Progenitor cell of endocrine pancreas (in vitro differentiated cells): ENCODE measurements at regions not wholly inside any gene's neighbourhood (a gene's known extent, or its start where the extent isn't known, plus 50 kb on each side); places are given as distances from the start of the nearest gene placed in this dataset.
"Not testable (repeated sequence)": the region's sequence is repeated elsewhere in the genome, so short reads cannot be mapped to it uniquely, and the experiment has no call there.

Source experiments
- DNase-seq: peaks from one replicate; pipeline ENCODE4 v3.0.0; 2021; ENCODE audit warnings: low spot score; ENCODE audit not compliant: unreplicated experiment
- H3K27ac Mint-ChIP-seq: 2 replicates; pipeline ENCODE4 v1.8.0; 2021; ENCODE audit warnings: mild to moderate bottlenecking, moderate library complexity, mixed read lengths
- H3K27me3 Mint-ChIP-seq: 2 replicates; pipeline ENCODE4 v1.8.0; 2021; ENCODE audit warnings: mixed read lengths
- H3K36me3 Mint-ChIP-seq: 2 replicates; pipeline ENCODE4 v1.8.0; 2022; ENCODE audit warnings: mixed read lengths; ENCODE audit not compliant: insufficient read depth
- H3K4me1 Mint-ChIP-seq: 2 replicates; pipeline ENCODE4 v1.8.0; 2021; ENCODE audit warnings: low read depth, mixed read lengths
- H3K4me3 Mint-ChIP-seq: 2 replicates; pipeline ENCODE4 v1.8.0; 2021; ENCODE audit warnings: low read depth, mild to moderate bottlenecking, moderate library complexity, mixed read lengths
- H3K9me3 Mint-ChIP-seq: 2 replicates; pipeline ENCODE4 v1.8.0; 2021; ENCODE audit warnings: low read depth, mixed read lengths
- TF ChIP-seq, protein P1 (sequence below): fragments of 200-600 bp; sonication (generic); IDR thresholded peaks from one replicate; pipeline ENCODE4 v1.5.0; 2021; ENCODE audit warnings: antibody characterized with exemption, mild to moderate bottlenecking; ENCODE audit not compliant: unreplicated experiment

DNA sequence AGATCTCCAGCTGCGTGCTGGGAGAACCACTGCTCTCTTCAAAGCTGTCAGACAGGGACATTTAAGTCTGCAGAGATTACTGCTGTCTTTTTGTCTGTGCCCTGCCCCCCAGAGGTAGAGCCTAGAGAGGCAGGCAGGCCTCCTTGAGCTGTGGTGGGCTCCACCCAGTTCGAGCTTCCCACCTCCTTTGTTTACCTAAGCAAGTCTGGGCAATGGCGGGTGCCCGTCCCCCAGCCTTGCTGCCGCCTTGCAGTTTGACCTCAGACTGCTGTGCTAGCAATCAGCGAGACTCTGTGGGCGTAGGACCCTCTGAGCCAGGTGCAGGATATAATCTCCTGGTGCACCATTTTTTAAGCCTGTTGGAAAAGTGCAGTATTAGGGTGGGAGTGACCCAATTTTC is 128.6 kb downstream of the ACTR3 start:
- H3K36me3 Mint-ChIP-seq, DNase-seq, H3K9me3 Mint-ChIP-seq, H3K4me1 Mint-ChIP-seq, H3K27ac Mint-ChIP-seq, H3K27me3 Mint-ChIP-seq, H3K4me3 Mint-ChIP-seq: not testable (repeated sequence)

DNA sequence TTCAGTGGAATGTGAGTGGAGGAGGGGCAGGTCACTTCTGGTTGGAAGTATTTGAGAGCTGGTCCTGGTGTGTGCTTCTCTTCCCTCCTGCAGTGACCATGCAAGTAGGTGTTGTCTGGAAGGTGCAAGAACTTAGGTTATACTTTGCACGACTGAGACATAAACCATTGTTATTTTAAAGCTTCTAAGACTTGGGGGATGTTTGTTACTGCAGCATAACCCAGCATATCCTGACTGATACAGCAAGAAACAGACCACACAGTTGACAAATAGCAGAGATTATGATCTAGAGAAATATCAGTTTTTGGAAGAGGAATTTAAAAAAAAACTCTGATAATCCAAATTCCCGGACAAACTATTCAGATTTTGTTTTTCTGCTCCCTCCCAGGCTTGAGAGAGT is 130.8 kb downstream of the ACTR3 start:
- Mint-ChIP-seq H3K27me3 (no peaks in the 10 kb centered on the region), H3K9me3 (peaks cover 8% of the 10 kb centered on the region), H3K4me3 (no peak overlapping the region), H3K27ac (no peak overlapping the region), H3K4me1 (no peaks in the 10 kb centered on the region), H3K36me3 (no peaks in the 10 kb centered on the region)
- TF ChIP-seq, protein P1, sequence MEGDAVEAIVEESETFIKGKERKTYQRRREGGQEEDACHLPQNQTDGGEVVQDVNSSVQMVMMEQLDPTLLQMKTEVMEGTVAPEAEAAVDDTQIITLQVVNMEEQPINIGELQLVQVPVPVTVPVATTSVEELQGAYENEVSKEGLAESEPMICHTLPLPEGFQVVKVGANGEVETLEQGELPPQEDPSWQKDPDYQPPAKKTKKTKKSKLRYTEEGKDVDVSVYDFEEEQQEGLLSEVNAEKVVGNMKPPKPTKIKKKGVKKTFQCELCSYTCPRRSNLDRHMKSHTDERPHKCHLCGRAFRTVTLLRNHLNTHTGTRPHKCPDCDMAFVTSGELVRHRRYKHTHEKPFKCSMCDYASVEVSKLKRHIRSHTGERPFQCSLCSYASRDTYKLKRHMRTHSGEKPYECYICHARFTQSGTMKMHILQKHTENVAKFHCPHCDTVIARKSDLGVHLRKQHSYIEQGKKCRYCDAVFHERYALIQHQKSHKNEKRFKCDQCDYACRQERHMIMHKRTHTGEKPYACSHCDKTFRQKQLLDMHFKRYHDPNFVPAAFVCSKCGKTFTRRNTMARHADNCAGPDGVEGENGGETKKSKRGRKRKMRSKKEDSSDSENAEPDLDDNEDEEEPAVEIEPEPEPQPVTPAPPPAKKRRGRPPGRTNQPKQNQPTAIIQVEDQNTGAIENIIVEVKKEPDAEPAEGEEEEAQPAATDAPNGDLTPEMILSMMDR, result no peak
- no peak for DNase-seq

DNA sequence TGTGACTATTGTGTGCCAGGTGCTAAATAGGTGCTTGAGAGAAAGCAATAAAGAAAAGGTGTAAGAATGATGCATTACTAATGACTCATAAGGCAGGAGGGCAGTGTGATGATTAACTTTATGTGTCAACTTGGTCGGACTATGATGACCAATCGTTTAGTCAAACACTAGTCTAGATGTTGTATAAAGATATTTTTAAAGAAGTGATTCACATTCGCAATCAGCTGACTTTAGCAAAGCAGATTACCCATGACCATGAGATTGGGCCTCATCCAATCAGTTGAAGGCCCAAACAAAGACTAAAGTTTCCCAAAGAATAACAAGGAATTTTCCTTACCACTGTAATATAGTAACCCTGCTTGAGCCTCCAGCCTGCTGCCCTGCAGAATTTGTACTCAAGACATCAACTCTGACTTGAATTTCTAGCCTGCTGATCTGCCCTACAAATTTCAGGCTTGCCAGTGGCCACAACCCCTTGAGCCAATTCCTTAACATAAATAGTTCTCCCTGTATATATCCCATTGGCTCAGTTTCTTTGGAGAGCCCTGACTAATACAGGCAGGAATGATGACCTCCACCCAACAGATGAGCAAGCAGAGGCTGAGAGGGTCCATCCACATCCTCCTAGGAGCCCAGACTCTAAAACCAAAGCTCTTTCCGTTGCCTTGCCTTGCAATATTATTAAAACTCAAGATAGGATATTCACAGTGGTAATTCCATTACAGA is 132.6 kb downstream of the ACTR3 start:
- Mint-ChIP-seq H3K36me3 (no peaks in the 10 kb centered on the region), H3K9me3 (peaks cover 3% of the 10 kb centered on the region), H3K27ac (no peak overlapping the region)

DNA sequence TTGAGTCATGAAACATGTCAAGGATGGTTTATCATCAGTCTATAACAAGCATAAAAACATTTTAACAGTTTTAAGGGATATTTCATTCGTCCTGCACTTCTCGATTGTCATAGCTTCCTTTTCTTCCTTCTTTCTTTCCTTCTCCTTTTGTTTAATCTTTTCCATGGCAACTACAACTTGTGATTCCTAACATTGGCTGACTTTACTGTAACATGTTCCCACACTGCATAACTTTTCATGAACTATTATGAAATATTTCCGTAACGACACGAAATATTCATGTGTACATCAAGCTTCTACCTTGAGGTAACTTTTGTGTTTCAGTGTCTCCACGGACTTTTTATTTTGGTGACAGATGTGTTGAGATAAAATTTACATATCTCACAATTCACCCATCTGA is 134.4 kb downstream of the ACTR3 start:
- Mint-ChIP-seq H3K9me3 (peaks cover 3% of the 10 kb centered on the region), H3K4me3 (no peak overlapping the region), H3K4me1 (no peaks in the 10 kb centered on the region), H3K27me3 (no peaks in the 10 kb centered on the region), H3K27ac (no peak overlapping the region), H3K36me3 (no peaks in the 10 kb centered on the region)
- TF ChIP-seq, protein P1, result no peak
- no peak for DNase-seq

More for the DNA sequence above, 132.6 kb downstream of the ACTR3 start:
- no peaks in the 10 kb centered on the region for H3K27me3 Mint-ChIP-seq
- no peak for DNase-seq
- no peaks in the 10 kb centered on the region for H3K4me1 Mint-ChIP-seq
- TF ChIP-seq, protein P1, result no peak
- H3K4me3 Mint-ChIP-seq, result no peak overlapping the region

DNA sequence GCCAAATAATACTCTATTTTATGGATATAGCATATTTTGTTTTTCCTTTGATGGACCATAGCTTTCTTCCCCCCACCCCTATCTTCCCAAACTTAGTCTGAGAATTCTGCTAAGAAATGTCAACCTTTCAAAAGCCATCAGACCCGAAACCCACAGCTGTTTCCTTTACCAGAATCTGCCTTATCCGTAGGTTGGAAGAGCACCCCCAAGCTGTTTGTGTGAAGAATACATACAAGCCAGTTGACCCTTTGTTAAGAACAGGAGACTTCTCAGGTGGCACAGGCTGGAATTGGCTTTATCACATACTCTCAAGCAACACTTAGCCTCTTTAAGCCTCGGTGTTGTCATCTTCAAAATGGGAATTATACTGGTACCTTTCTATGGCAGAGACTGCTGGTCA is 135.1 kb downstream of the ACTR3 start:
- TF ChIP-seq, protein P1, result no peak
- Mint-ChIP-seq H3K9me3 (peaks cover 3% of the 10 kb centered on the region), H3K27ac (no peak overlapping the region), H3K27me3 (no peaks in the 10 kb centered on the region), H3K36me3 (no peaks in the 10 kb centered on the region), H3K4me1 (no peaks in the 10 kb centered on the region), H3K4me3 (no peak overlapping the region)
- DNase-seq, result no peak

DNA sequence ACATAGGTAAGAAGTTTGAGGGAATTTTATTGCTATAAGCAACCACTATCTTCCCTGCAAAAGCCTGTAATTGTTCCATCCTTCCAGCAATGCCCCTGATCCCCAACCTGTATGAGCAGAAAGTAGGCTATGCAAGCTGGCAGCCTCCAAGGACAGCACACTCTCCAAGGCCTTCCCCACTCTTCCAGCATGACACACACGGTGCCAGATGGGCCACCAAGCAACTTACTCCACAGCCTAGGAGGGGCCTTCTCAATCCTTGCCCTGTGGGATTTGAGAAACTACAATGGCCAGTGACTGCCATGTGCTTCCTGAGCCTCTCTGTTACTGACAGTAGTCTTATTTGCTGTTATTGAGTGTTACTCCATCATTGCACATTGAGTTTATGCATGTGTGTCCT is 137.5 kb downstream of the ACTR3 start:
- DNase-seq, result no peak
- Mint-ChIP-seq H3K4me1 (no peaks in the 10 kb centered on the region), H3K27me3 (peaks cover 2% of the 10 kb centered on the region), H3K4me3 (no peak overlapping the region), H3K9me3 (no peaks in the 10 kb centered on the region), H3K36me3 (no peaks in the 10 kb centered on the region), H3K27ac (no peak overlapping the region)
- TF ChIP-seq, protein P1, result no peak
